ENCODE measurements at regions not wholly inside any gene's neighbourhood (a gene's known extent, or its start where the extent isn't known, plus 50 kb on each side); places are given as distances from the start of the nearest gene placed in this dataset.

GRCh38 chr13:76023652-76024051 lies 387.5 kb downstream of the LMO7 start:
- intact Hi-C loops (cut with DNase I): no loop called here
- Histone ChIP-seq H3K4me1 (no peaks in the 10 kb centered on the region), H3K27me3 (no peaks in the 10 kb centered on the region), H3K9me3 (no peaks in the 10 kb centered on the region), H3K4me3 (no peak overlapping the region), H3K36me3 (no peaks in the 10 kb centered on the region), H3K27ac (no peak overlapping the region)
- ATAC-seq (no peak), DNase-seq (no peak), FAIRE-seq (no peak)
- WGBS, 2 donors: 73 to 81% methylated on average over 2 of the region's 2 CpGs
- TF ChIP-seq CTCF (IDR thresholded peaks at IDR 0.05): no peak

- H3K36me3 ChIP-seq: no peaks in the 10 kb centered on the region
- H3K4me3 ChIP-seq: no peak overlapping the region
- WGBS, 2 donors: 66 to 75% methylated on average over 4 of the region's 4 CpGs
- no peaks in the 10 kb centered on the region for H3K9me3 ChIP-seq
- H3K27me3 ChIP-seq: no peaks in the 10 kb centered on the region
- H3K27ac ChIP-seq: no peak overlapping the region
- H3K4me1 ChIP-seq: no peaks in the 10 kb centered on the region
- DNase-seq (no peak), FAIRE-seq (no peak), ATAC-seq (no peak)
- TF ChIP-seq CTCF (IDR thresholded peaks at IDR 0.05): no peak
- intact Hi-C loops (cut with DNase I): no loop called here
Observed at GRCh38 chr13:76020421-76020955, 384.4 kb downstream of the LMO7 start.

- Histone ChIP-seq H3K4me3 (no peak overlapping the region), H3K27me3 (no peaks in the 10 kb centered on the region), H3K36me3 (no peaks in the 10 kb centered on the region), H3K4me1 (no peaks in the 10 kb centered on the region), H3K27ac (no peak overlapping the region), H3K9me3 (no peaks in the 10 kb centered on the region)
- FAIRE-seq: no peak
- TF ChIP-seq CTCF (IDR thresholded peaks at IDR 0.05): no peak
- DNase-seq: peak in 1 of 6 donors; percentile 43
- no peak for ATAC-seq
- intact Hi-C loops (cut with DNase I): loop anchor here in 1 of 3 donors (10.0 kb wide), 1 partner anchor 325 kb away; no protein-coding TSS in a partner anchor
- WGBS, 2 donors: 73 to 78% methylated on average over 21 of the region's 21 CpGs
Observed at GRCh38 chr13:76019421-76020044, 383.4 kb downstream of the LMO7 start.

GRCh38 chr13:76017861-76018556 lies 381.9 kb downstream of the LMO7 start:
- FAIRE-seq: no peak
- H3K27me3 ChIP-seq: no peaks in the 10 kb centered on the region
- H3K36me3 ChIP-seq: no peaks in the 10 kb centered on the region
- no peak for ATAC-seq
- intact Hi-C loops (cut with DNase I): loop anchor here in 1 of 3 donors (10.0 kb wide), 1 partner anchor 323 kb away; no protein-coding TSS in a partner anchor
- H3K4me1 ChIP-seq: no peaks in the 10 kb centered on the region
- H3K27ac ChIP-seq: no peak overlapping the region
- no peak overlapping the region for H3K4me3 ChIP-seq
- DNase-seq: no peak
- 87 to 95% methylated on average over 5 of the region's 5 CpGs for WGBS, 2 donors
- no peak for TF ChIP-seq CTCF (IDR thresholded peaks at IDR 0.05)
- H3K9me3 ChIP-seq: no peaks in the 10 kb centered on the region
